A673 (cell line): ENCODE measurements at regions not wholly inside any gene's neighbourhood (a gene's known extent, or its start where the extent isn't known, plus 50 kb on each side); places are given as distances from the start of the nearest gene placed in this dataset.

ENCODE experiments used
- BruUV-seq: library from RNA; stranded (reverse); fragments of 400-500 nt; replicated peaks from 2 replicates; lab custom pipeline; 2021; lab: Mats Ljungman, UMichigan
- CTCF ChIA-PET: fragments of 300-600 bp; sonication (Branson Sonifier 250); formaldehyde crosslinking; loops from one replicate; lab custom pipeline; 2022; ENCODE audit warnings: antibody characterized with exemption; lab: Charles Lee
- POLR2A ChIA-PET: fragments of 300-600 bp; sonication (Branson Sonifier 250); formaldehyde crosslinking; loops from one replicate; lab custom pipeline; 2022; ENCODE audit warnings: antibody characterized with exemption; ENCODE audit not compliant: low non-redundant PET; lab: Charles Lee
- DNase-seq: peaks from one replicate; pipeline ENCODE4 v3.0.0-alpha.2; 2015; ENCODE audit warnings: low spot score
- H3K27ac ChIP-seq: fragments of 200-600 bp; sonication (generic); 2 replicates; pipeline ENCODE4 v1.5.1; 2016; ENCODE audit warnings: mixed run types, low read depth, mild to moderate bottlenecking, mixed read lengths, antibody characterized with exemption, low read length; ENCODE audit not compliant: poor library complexity, severe bottlenecking
- H3K27me3 ChIP-seq: fragments of 200-600 bp; sonication (generic); replicated peaks from 2 replicates; pipeline ENCODE4 v1.6.1; 2017; ENCODE audit warnings: mixed run types, low read depth, mild to moderate bottlenecking, mixed read lengths, antibody characterized with exemption, low read length; ENCODE audit not compliant: insufficient read depth, poor library complexity
- H3K36me3 ChIP-seq: fragments of 200-600 bp; sonication (generic); 2 replicates; pipeline ENCODE4 v1.6.1; 2016; ENCODE audit warnings: mixed run types, mild to moderate bottlenecking, mixed read lengths, antibody characterized with exemption, low read length; ENCODE audit not compliant: insufficient read depth, poor library complexity, severe bottlenecking
- H3K4me1 ChIP-seq: fragments of 200-600 bp; sonication (generic); 2 replicates; pipeline ENCODE4 v1.6.1; 2017; ENCODE audit warnings: mixed run types, mild to moderate bottlenecking, mixed read lengths, antibody characterized with exemption, low read length; ENCODE audit not compliant: insufficient read depth, poor library complexity, severe bottlenecking
- H3K4me3 ChIP-seq: fragments of 200-600 bp; sonication (generic); 2 replicates; pipeline ENCODE4 v1.5.1; 2016; ENCODE audit warnings: low read depth, mixed run types, mild to moderate bottlenecking, mixed read lengths, low read length; ENCODE audit not compliant: poor library complexity, severe bottlenecking
- H3K9me3 ChIP-seq: fragments of 200-600 bp; sonication (generic); 2 replicates; pipeline ENCODE4 v1.6.1; 2016; ENCODE audit warnings: mixed run types, low read depth, mild to moderate bottlenecking, mixed read lengths, antibody characterized with exemption, low read length; ENCODE audit not compliant: poor library complexity, severe bottlenecking
- EZH2 ChIP-seq: fragments of 200-600 bp; sonication (generic); IDR thresholded peaks from 2 replicates; pipeline ENCODE4 v1.6.1; 2017; ENCODE audit warnings: borderline replicate concordance, low read depth, mild to moderate bottlenecking, mixed read lengths, antibody characterized with exemption, low read length; ENCODE audit not compliant: poor library complexity, severe bottlenecking
- intact Hi-C: fragments of 100-400 bp; cut with micrococcal nuclease; formaldehyde crosslinking; loops from one replicate; pipeline ENCODE4 v1.10.0; 2022; ENCODE audit not compliant: unreplicated experiment
- TF ChIP-seq, protein P1 (sequence below): fragments of 300-800, 200-600 bp; sonication (generic); conservative IDR thresholded peaks from 2 replicates; pipeline ENCODE4 v1.5.1; 2017; ENCODE audit warnings: low read depth, mild to moderate bottlenecking, antibody characterized with exemption, low read length, moderate library complexity, mixed read lengths

DNA sequence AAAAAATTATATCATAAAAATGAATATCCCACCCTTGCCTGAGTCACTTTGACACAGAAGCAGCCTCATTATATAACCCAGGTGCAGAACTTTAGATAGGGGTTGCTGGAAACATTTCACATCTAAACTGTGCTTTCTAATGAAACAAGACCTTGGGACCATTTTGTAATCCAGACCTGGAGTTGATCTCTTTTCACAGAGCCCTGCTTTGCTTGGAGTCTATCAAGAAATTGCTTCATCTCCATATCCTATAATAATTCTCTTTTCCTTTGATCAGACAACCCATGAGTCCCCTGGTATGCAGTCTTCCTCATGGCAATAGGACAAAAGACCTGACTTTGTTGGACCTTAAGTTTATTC is 76.3 kb downstream of the HSD17B6 start:
- POLR2A ChIA-PET, result no interaction called here
- intact Hi-C loops, result no loop called here

DNA sequence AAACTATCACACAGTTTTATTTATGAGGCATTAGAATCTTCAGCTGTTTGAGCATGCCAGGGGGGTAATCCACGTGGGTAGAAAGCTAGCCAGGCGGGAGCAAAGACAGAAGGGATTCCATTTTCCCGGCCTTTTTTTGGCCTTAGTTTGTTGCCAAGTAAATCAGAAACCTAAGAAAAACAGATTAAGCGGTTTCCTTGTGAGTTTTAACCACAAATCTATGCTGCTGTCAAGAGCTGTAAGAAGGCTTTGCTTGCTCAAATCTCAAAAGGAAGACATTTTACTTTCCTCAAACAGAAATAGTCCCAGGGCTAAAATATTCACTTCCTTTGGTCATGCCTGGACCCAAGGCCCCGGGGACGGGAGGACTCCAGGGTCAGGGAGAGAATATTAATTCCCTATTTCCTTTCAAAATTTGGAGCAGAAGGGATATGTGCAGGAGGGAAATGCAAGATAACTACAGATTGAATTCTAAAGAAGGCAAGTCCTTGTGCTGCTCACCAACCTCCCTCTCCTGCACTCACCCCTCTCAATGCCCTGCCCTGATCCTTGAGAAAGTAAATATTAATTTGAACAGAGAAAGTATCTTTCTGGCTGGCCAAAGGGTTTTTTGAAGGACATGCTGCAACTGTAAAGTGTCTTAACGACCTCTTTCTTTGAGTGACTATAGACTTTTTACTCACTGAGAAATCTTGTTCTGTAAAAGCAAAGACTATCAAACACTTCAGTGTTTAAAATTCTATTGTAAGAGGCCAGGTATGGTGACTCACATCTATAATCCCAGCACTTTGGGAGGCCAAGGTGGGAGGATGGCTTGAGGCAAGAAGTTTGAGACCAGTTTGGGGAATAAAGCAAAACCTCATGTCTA is 75.7 kb downstream of the HSD17B6 start:
- intact Hi-C loops, result no loop called here
- CTCF ChIA-PET, result no interaction called here
- POLR2A ChIA-PET, result no interaction called here

More for the DNA sequence above, 76.3 kb downstream of the HSD17B6 start:
- DNase-seq, result no peak
- peaks cover 4% of the 10 kb centered on the region for H3K4me1 ChIP-seq
- H3K27me3 ChIP-seq, result no peaks in the 10 kb centered on the region
- no peaks in the 10 kb centered on the region for H3K36me3 ChIP-seq
- no peak overlapping the region for H3K4me3 ChIP-seq
- no peak overlapping the region for H3K27ac ChIP-seq
- CTCF ChIA-PET, result interaction anchor here (0.9 to 1.4 kb wide), 3 partner anchors 69 to 162 kb away, joined by 3 to 6 read pairs (median 3); no protein-coding TSS in a partner anchor
- TF ChIP-seq, protein P1, sequence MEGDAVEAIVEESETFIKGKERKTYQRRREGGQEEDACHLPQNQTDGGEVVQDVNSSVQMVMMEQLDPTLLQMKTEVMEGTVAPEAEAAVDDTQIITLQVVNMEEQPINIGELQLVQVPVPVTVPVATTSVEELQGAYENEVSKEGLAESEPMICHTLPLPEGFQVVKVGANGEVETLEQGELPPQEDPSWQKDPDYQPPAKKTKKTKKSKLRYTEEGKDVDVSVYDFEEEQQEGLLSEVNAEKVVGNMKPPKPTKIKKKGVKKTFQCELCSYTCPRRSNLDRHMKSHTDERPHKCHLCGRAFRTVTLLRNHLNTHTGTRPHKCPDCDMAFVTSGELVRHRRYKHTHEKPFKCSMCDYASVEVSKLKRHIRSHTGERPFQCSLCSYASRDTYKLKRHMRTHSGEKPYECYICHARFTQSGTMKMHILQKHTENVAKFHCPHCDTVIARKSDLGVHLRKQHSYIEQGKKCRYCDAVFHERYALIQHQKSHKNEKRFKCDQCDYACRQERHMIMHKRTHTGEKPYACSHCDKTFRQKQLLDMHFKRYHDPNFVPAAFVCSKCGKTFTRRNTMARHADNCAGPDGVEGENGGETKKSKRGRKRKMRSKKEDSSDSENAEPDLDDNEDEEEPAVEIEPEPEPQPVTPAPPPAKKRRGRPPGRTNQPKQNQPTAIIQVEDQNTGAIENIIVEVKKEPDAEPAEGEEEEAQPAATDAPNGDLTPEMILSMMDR, result no peak
- no peak for TF ChIP-seq EZH2
- no peaks in the 10 kb centered on the region for H3K9me3 ChIP-seq
- BruUV-seq, result no TSS peak

More for the DNA sequence above, 75.7 kb downstream of the HSD17B6 start:
- Histone ChIP-seq H3K4me1 (peaks cover 4% of the 10 kb centered on the region), H3K36me3 (no peaks in the 10 kb centered on the region), H3K27ac (no peak overlapping the region), H3K4me3 (no peak overlapping the region), H3K27me3 (no peaks in the 10 kb centered on the region), H3K9me3 (no peaks in the 10 kb centered on the region)
- no peak for DNase-seq
- TF ChIP-seq EZH2, result no peak
- TF ChIP-seq, protein P1, result no peak
- BruUV-seq, result no TSS peak
